ENCODE measurements at regions not wholly inside any gene's neighbourhood (a gene's known extent, or its start where the extent isn't known, plus 50 kb on each side); places are given as distances from the start of the nearest gene placed in this dataset.

DNA sequence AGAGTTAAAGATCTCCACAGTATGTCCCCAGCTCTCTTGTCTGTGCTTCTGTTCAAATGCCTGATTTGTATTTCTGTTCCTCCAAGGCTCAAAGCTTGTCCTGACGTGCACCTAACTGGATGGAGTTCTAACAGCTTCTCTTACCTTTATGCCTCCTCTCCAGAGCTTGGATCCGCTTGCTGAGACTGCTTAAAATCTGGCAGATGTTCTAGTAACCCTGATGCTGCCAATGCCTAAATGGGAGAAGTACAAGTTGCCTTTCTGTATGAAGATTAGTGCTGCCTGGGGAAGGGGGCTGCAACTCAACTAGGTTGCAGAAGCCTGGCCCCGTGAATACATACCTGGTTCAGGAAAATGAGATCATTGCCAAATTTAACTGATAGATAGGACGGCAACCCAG is 354.5 kb upstream of the KCNMB2 start:
- TF ChIP-seq POLR2A (IDR thresholded peaks at IDR 0.05) = no peak
- TF ChIP-seq POLR2AphosphoS5 (IDR thresholded peaks at IDR 0.05) = no peak
- TF ChIP-seq, protein P1, sequence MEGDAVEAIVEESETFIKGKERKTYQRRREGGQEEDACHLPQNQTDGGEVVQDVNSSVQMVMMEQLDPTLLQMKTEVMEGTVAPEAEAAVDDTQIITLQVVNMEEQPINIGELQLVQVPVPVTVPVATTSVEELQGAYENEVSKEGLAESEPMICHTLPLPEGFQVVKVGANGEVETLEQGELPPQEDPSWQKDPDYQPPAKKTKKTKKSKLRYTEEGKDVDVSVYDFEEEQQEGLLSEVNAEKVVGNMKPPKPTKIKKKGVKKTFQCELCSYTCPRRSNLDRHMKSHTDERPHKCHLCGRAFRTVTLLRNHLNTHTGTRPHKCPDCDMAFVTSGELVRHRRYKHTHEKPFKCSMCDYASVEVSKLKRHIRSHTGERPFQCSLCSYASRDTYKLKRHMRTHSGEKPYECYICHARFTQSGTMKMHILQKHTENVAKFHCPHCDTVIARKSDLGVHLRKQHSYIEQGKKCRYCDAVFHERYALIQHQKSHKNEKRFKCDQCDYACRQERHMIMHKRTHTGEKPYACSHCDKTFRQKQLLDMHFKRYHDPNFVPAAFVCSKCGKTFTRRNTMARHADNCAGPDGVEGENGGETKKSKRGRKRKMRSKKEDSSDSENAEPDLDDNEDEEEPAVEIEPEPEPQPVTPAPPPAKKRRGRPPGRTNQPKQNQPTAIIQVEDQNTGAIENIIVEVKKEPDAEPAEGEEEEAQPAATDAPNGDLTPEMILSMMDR (IDR thresholded peaks at IDR 0.05) = no peak

DNA sequence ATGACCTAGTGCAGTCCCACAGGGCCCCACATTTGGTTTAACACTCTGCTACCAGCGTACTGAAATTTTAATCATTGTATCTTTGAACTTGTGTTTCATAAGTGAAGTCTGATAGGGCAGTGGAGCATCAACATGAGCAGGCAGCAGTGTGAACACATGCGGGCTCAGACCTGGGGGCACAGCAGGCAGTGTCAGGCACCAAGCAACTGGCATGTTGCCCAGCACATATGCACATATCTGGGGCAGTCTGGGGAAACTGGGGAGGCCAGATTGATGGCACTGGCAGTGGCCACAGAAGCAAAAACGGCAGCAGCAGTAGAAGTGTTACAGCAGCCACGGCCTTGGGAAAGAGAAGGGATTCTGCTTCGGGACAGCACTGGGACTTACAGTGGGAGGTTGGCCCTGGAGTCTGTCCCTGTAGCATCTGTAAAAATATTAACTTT is 353.9 kb upstream of the KCNMB2 start:
- DNase-seq (ENCODE audit: low spot score in 2 of 2) = no peak
- no peaks in the 10 kb centered on the region for H3K36me3 ChIP-seq
- no peak overlapping the region for H3K27ac ChIP-seq
- H3K27me3 ChIP-seq = no peaks in the 10 kb centered on the region
- no peak overlapping the region for H3K4me3 ChIP-seq
- intact Hi-C loops (cut with DNase I; ENCODE audit: low total_unique reads) = no loop called here
- H3K4me1 ChIP-seq = no peaks in the 10 kb centered on the region
- TF ChIP-seq, protein P1 (IDR thresholded peaks at IDR 0.05) = no peak
- TF ChIP-seq POLR2A (IDR thresholded peaks at IDR 0.05) (no peak), POLR2AphosphoS5 (IDR thresholded peaks at IDR 0.05) (no peak)
- H3K9me3 ChIP-seq = no peaks in the 10 kb centered on the region

More for the DNA sequence above, 354.5 kb upstream of the KCNMB2 start:
- DNase-seq (ENCODE audit: low spot score in 2 of 2) = no peak
- H3K36me3 ChIP-seq = no peaks in the 10 kb centered on the region
- no peak overlapping the region for H3K4me3 ChIP-seq
- intact Hi-C loops (cut with DNase I; ENCODE audit: low total_unique reads) = no loop called here
- H3K27me3 ChIP-seq = no peaks in the 10 kb centered on the region
- no peaks in the 10 kb centered on the region for H3K9me3 ChIP-seq
- no peaks in the 10 kb centered on the region for H3K4me1 ChIP-seq
- H3K27ac ChIP-seq = no peak overlapping the region

DNA sequence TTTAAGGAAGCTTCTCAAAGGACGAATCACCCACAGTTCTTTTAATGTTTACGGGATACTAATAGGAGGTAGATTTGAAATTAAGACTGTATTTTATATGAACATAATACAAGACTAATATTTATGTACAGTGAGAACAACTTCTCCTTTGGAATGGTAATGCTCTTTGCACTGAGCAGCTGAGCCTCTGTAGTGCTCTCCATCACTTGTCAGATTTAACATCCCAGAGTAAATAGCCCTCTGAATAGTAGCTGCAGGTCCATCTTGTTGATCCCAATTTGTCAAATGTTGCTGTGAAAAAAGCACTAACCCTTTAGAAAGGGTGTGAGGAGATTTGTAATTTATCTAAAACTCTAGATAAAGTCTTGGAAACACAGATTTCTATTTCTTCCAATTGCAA is 351.4 kb upstream of the KCNMB2 start:
- no peak for DNase-seq (ENCODE audit: low spot score in 2 of 2)
- H3K9me3 ChIP-seq = no peaks in the 10 kb centered on the region
- intact Hi-C loops (cut with DNase I; ENCODE audit: low total_unique reads) = no loop called here
- H3K4me1 ChIP-seq = no peaks in the 10 kb centered on the region
- TF ChIP-seq, protein P1 (IDR thresholded peaks at IDR 0.05) = no peak
- no peak for TF ChIP-seq POLR2A (IDR thresholded peaks at IDR 0.05)
- no peak for TF ChIP-seq POLR2AphosphoS5 (IDR thresholded peaks at IDR 0.05)
- H3K27ac ChIP-seq = no peak overlapping the region
- no peaks in the 10 kb centered on the region for H3K36me3 ChIP-seq
- H3K27me3 ChIP-seq = no peaks in the 10 kb centered on the region
- H3K4me3 ChIP-seq = no peak overlapping the region

GRCh38 chr3:178186666-178187065 is 349.6 kb upstream of the KCNMB2 start:
- Histone ChIP-seq H3K36me3 (no peaks in the 10 kb centered on the region), H3K27me3 (no peaks in the 10 kb centered on the region), H3K4me3 (no peak overlapping the region), H3K9me3 (no peaks in the 10 kb centered on the region), H3K27ac (no peak overlapping the region), H3K4me1 (no peaks in the 10 kb centered on the region)
- no peak for DNase-seq (ENCODE audit: low spot score in 2 of 2)
- TF ChIP-seq, protein P1 (IDR thresholded peaks at IDR 0.05) = no peak
- TF ChIP-seq POLR2A (IDR thresholded peaks at IDR 0.05) = no peak
- TF ChIP-seq POLR2AphosphoS5 (IDR thresholded peaks at IDR 0.05) = no peak
- intact Hi-C loops (cut with DNase I; ENCODE audit: low total_unique reads) = no loop called here

DNA sequence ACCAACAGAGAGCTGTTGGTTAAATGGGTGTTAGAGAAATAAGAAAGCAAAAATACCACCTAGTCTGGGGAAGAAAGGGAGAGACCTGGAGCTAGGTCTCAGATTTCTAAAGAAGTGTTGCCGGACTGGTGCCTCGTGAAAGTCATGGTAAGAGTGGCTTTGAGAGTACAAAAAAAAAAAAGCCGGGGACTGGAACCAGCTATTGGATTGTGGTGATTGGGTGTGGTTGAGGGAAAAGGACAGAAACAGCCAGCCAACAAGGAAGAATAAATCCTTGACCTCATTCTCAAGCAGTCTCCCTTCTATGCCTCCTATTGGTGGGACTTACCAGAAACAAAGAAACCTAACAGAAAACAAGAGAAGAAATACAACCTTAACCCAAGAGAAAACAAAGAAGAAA is 346.4 kb upstream of the KCNMB2 start:
- DNase-seq (ENCODE audit: low spot score in 2 of 2) = no peak
- H3K27me3 ChIP-seq = no peaks in the 10 kb centered on the region

DNA sequence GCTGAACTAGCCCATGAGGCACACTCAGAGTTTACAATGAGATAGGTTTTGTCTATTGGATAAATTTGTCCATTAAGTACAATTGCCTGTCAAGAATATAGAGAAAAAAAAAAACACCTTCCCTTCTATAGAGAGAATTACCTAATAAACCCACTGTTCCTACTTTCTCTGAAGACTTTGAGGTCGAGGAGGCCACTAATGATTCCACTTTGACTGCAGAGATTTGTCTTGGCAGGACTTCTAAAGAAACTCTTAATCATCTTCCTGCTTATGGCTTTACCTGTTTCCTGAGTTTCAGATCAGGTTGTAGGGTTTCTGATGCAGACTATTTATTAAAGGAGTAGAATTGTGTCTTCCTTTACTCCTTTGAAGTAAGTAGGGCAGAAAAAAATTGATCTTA is 342.4 kb upstream of the KCNMB2 start:
- no peak for TF ChIP-seq POLR2AphosphoS5 (IDR thresholded peaks at IDR 0.05)
- TF ChIP-seq POLR2A (IDR thresholded peaks at IDR 0.05) = no peak
- TF ChIP-seq, protein P1 (IDR thresholded peaks at IDR 0.05) = no peak
- intact Hi-C loops (cut with DNase I; ENCODE audit: low total_unique reads) = no loop called here
- Histone ChIP-seq H3K27me3 (no peaks in the 10 kb centered on the region), H3K4me1 (no peaks in the 10 kb centered on the region), H3K9me3 (no peaks in the 10 kb centered on the region), H3K27ac (no peak overlapping the region), H3K4me3 (no peak overlapping the region), H3K36me3 (no peaks in the 10 kb centered on the region)
- no peak for DNase-seq (ENCODE audit: low spot score in 2 of 2)

More for the DNA sequence above, 346.4 kb upstream of the KCNMB2 start:
- H3K27ac ChIP-seq = no peak overlapping the region
- no peaks in the 10 kb centered on the region for H3K9me3 ChIP-seq
- H3K36me3 ChIP-seq = no peaks in the 10 kb centered on the region
- H3K4me3 ChIP-seq = no peak overlapping the region
- TF ChIP-seq POLR2A (IDR thresholded peaks at IDR 0.05) (no peak), POLR2AphosphoS5 (IDR thresholded peaks at IDR 0.05) (no peak)
- intact Hi-C loops (cut with DNase I; ENCODE audit: low total_unique reads) = no loop called here
- H3K4me1 ChIP-seq = no peaks in the 10 kb centered on the region

Measured in breast epithelium (tissue), 4 donors.